ENCODE measurements at regions not wholly inside any gene's neighbourhood (a gene's known extent, or its start where the extent isn't known, plus 50 kb on each side); places are given as distances from the start of the nearest gene placed in this dataset.

DNA sequence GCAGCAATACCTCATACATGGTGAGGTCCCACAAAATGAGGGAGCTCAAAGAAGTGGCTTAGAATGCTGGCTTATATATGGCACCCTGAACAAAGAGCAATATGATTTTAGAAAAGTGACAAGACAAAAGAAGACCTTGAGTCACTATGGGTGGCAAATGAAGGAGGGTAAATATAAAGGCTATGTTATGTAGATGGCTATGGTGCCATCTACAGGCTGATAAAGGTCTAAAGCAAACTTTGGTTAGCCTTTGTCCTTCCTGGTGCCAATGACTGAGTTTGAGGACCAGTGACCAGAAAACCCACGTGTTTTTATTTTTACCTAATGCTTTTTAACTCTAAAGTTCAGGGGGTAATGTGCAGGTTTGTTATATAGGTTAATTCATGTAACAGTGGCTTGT lies 151.8 kb downstream of the CCNG2 start:
- TF ChIP-seq, protein P1, sequence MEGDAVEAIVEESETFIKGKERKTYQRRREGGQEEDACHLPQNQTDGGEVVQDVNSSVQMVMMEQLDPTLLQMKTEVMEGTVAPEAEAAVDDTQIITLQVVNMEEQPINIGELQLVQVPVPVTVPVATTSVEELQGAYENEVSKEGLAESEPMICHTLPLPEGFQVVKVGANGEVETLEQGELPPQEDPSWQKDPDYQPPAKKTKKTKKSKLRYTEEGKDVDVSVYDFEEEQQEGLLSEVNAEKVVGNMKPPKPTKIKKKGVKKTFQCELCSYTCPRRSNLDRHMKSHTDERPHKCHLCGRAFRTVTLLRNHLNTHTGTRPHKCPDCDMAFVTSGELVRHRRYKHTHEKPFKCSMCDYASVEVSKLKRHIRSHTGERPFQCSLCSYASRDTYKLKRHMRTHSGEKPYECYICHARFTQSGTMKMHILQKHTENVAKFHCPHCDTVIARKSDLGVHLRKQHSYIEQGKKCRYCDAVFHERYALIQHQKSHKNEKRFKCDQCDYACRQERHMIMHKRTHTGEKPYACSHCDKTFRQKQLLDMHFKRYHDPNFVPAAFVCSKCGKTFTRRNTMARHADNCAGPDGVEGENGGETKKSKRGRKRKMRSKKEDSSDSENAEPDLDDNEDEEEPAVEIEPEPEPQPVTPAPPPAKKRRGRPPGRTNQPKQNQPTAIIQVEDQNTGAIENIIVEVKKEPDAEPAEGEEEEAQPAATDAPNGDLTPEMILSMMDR (IDR thresholded peaks at IDR 0.05; ENCODE audit: low read depth, low read length) = peak; percentile 51
- no peak for DNase-seq (ENCODE audit: extremely low read depth, low read depth)

DNA sequence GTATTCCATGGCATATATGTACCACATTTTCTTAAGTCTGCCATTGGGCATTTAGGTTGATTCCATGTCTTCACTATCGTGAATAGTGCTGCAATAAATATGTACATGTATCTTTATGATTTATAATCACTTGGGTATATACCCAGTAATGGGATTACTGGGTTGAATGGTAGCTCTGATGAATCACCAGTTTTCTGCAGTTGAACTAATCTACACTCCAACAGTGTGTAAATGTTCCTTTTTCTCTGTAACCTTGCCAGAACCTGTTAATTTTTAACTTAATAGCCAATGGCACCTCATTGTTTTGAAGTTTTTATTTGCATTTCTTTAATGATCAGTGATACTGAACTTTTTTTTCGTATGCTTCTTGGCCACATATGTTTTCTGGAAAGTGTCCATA lies 152.5 kb downstream of the CCNG2 start:
- DNase-seq (ENCODE audit: extremely low read depth, low read depth) = no peak
- TF ChIP-seq, protein P1 (IDR thresholded peaks at IDR 0.05; ENCODE audit: low read depth, low read length) = no peak

DNA sequence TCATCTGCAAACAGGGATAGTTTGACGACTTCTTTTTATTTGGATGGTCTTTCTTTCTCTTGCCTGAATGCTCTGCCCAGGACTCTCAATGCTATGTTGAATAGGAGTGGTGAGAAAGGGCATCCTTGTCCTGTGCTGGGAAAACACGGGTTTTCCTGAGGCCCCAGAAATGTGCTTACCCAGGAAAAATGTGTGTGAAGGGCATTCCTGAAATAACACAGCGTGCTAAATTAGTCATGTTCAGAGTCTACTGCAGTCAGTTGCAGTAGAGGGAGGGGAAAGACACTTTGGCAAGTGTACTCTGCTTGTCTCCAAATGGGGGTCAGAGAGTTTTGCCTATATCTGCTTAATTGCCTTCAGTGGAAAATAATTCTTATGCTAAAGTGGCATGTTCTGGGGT lies 153.9 kb downstream of the CCNG2 start:
- TF ChIP-seq, protein P1 (IDR thresholded peaks at IDR 0.05; ENCODE audit: low read depth, low read length) = no peak
- no peak for DNase-seq (ENCODE audit: extremely low read depth, low read depth)

DNA sequence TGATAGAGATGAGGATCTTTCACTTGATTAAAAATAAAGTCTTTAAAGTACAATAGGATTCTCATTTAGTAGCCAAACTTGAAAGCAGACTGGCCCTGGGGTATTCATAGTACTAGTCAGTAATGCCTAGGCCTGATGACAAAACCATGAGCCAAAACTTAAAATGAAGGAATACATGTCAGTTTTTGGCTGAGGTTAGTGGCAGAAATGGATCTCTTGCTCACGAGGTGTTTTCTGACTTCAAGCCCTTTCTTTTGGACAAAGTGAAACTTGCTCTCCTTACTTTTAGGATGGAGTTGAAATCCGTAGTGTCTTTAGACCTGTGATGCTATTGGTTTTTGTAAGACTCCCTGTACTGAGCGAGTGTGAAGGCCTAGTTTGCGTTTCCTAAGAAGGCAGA lies 157.7 kb downstream of the CCNG2 start:
- no peak for DNase-seq (ENCODE audit: extremely low read depth, low read depth)
- TF ChIP-seq, protein P1 (IDR thresholded peaks at IDR 0.05; ENCODE audit: low read depth, low read length) = no peak

DNA sequence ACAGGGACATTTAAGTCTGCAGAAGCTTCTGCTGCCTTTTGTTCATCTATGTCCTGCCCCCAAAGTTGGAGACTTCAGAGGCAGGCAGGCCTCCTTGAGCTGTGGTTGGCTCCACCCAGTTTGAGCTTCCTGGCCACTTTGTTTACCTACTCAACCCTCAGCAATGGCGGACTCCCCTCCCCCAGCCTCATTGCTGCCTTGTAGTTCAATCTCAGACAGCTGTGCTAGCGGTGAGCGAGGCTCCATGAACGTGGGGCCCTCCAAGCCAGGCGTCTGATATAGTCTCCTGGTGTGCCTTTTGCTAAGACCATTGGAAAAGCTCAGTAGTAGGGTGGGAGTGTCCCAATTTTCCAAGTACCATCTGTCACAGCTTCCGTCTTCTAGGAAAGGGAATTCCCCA lies 170.1 kb downstream of the CCNG2 start:
- TF ChIP-seq, protein P1 (IDR thresholded peaks at IDR 0.05; ENCODE audit: low read depth, low read length) = no peak
- DNase-seq (ENCODE audit: extremely low read depth, low read depth) = no peak

DNA sequence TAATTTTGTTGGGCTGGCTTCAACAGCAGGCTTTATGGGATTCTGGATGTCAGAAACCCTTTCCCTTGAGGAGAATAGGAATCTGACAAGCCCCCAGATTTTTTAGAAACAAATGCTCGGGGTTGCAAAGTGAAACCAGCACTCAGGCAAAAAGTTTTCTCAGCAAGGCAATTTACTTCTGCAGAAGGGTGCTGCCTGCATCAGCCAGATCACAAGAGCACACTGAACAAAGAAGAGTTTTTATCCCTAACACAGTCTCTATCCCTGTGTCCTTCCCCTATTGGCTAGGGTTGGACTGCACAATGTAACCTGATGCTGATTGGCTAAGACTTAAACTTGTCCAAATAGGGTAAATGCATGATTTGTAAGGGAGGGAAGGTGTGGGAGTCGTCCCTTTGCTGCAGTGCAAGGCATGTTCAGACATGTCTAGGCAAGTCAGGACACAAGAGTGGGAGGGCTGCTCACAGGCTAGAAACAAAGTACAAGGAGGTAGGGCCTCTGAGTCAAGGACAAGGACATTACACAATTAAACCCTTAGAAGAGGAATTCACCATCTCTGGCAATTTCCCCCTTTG lies 175.8 kb downstream of the CCNG2 start:
- TF ChIP-seq, protein P1 (IDR thresholded peaks at IDR 0.05; ENCODE audit: low read depth, low read length) = no peak
- DNase-seq (ENCODE audit: extremely low read depth, low read depth) = no peak

DNA sequence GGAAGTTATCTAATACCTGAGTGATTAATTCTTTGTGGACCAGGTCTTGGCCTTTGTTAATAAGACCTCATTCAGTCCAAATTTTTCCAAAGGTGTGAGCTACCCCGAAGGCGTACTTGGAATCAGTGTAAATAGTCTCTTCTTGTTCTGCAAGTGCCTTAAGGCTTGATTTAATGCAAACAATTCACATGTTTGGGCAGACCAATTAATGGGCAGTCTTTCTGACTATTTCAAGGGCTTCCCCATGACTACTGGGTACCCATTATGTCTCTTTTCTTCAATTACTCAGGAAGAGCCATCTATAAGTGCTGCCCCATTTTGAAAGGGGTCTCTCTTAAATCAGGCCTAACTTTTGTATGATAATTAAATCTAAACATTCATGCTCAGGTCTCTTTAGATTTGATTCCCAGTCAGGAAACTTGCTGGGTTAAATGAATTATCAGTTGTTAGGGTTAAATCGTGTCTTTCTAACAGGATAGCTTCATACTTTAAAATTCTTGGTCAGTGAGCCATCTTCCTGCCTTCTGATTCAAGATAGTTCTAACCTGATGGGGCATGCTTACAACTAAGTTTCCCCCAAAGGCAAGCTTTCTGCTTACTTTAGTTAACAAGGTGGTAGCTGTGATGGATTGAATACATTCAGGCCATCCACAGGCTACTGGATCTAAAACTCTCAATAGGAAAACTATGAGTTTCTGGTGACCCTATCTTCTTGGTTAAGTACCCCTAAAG lies 179.6 kb downstream of the CCNG2 start:
- no peak for DNase-seq (ENCODE audit: extremely low read depth, low read depth)
- TF ChIP-seq, protein P1 (IDR thresholded peaks at IDR 0.05; ENCODE audit: low read depth, low read length) = no peak
